NCI-H226 (cell line): ENCODE measurements at regions not wholly inside any gene's neighbourhood (a gene's known extent, or its start where the extent isn't known, plus 50 kb on each side); places are given as distances from the start of the nearest gene placed in this dataset.

ENCODE experiments used
- DNase-seq: peaks from one replicate; pipeline ENCODE4 v3.0.0-alpha.2; 2015

- no peak for DNase-seq
Observed at GRCh38 chr4:106423791-106424190, 55.2 kb upstream of the GIMD1 start.

- DNase-seq = no peak
Observed at GRCh38 chr4:106422766-106423165, 54.2 kb upstream of the GIMD1 start.

- DNase-seq = peak; percentile 52
Observed at GRCh38 chr4:106421441-106422296, 53.1 kb upstream of the GIMD1 start.

GRCh38 chr4:106418444-106418843 lies 49.9 kb upstream of the GIMD1 start:
- no peak for DNase-seq
